ENCODE measurements at regions not wholly inside any gene's neighbourhood (a gene's known extent, or its start where the extent isn't known, plus 50 kb on each side); places are given as distances from the start of the nearest gene placed in this dataset.

DNA sequence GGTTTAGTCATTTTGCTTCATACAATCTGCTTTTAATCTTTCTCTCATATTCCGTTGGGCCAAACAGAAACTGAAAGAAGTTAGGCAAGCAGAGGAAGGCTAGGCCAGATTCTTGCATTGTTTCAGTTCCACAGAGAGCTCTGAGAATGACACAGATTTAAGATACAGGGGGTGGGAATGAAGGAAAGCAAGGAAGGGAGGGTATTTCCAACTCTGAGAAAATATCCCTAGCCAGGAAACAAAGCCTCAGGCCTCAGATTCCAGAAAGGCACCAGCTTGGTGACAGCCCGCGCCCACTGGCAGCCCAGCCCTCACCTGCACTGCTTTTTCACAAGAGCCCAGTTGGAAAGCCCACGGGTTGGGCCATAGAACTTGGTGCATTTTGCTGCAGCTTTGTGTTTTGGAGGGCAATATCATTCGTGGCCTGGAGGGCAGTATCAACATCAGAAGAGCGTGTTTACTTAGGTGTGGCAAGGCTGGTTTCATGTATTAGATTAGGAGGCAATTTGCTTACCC, 63.5 kb downstream of the ENC1 start:
- peak overlapping the region in 7 of 12 donors; percentile 1 to 40 (median 29) for H3K4me3 ChIP-seq
- peak in 2 of 5 donors; percentile 17 to 26 for DNase-seq
- H3K36me3 ChIP-seq = no peaks in the 10 kb centered on the region
- peaks cover 0 to 39% (median 16%) of the 10 kb centered on the region in 12 donors for H3K4me1 ChIP-seq
- no peaks in the 10 kb centered on the region for H3K9me3 ChIP-seq
- 52 to 70% (median 58%) methylated on average over 6 of the region's 6 CpGs for WGBS, 4 donors
- TF ChIP-seq POLR2A (IDR thresholded peaks at IDR 0.05) = no peak
- TF ChIP-seq, protein P1, sequence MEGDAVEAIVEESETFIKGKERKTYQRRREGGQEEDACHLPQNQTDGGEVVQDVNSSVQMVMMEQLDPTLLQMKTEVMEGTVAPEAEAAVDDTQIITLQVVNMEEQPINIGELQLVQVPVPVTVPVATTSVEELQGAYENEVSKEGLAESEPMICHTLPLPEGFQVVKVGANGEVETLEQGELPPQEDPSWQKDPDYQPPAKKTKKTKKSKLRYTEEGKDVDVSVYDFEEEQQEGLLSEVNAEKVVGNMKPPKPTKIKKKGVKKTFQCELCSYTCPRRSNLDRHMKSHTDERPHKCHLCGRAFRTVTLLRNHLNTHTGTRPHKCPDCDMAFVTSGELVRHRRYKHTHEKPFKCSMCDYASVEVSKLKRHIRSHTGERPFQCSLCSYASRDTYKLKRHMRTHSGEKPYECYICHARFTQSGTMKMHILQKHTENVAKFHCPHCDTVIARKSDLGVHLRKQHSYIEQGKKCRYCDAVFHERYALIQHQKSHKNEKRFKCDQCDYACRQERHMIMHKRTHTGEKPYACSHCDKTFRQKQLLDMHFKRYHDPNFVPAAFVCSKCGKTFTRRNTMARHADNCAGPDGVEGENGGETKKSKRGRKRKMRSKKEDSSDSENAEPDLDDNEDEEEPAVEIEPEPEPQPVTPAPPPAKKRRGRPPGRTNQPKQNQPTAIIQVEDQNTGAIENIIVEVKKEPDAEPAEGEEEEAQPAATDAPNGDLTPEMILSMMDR (IDR thresholded peaks at IDR 0.05) = no peak
- no peaks in the 10 kb centered on the region for H3K27me3 ChIP-seq
- intact Hi-C loops (cut with DNase I) = loop anchor here in 1 of 10 donors (2.0 kb wide), 1 partner anchor 62 kb away; no protein-coding TSS in a partner anchor
- ATAC-seq = peak in 3 of 4 donors; percentile 66 to 94 (median 83)
- H3K27ac ChIP-seq = peak overlapping the region; percentile 36 to 87 (median 70)

DNA sequence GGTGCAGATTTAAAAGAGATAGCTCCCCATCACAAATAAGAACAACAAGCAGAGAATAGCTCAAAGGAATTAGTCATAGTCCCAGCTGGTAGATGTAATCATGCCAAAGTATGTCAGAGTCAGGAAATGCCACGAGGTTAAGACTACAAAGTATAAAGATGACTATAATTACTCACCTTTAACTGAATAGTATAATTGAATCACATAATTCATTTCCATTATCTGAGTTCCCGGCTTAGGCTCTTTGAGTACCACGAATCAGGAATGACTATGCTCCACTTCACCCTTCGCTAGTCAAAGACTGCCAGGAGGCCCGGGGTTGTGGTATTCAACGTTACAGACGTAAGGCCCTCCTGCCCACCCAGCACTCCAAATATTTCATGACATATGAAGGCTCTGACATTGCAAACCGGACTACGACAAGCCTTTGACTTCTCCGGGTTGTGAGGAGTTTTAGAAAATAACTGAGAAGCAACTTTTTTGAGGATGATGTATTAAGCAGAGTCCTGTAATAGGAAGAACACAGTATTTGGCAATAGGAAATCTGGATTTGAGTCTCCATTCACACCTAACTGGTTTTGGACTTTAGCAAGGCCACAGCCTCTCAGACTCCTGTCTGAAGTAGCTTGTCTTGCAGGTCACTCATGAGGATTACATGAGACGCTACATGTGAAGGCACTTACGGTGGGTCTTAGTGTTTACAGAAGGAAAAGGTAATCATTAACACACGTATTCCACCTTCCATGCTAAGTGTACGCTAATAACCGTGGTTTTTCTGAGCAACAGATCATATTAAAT, 64.6 kb downstream of the ENC1 start:
- peak overlapping the region in 1 of 12 donors; percentile 15 for H3K4me3 ChIP-seq
- no peaks in the 10 kb centered on the region for H3K27me3 ChIP-seq
- H3K4me1 ChIP-seq = peaks cover 0 to 39% (median 16%) of the 10 kb centered on the region in 12 donors
- DNase-seq (no peak), ATAC-seq (peak in 3 of 4 donors; percentile 55 to 87 (median 75))
- intact Hi-C loops (cut with DNase I) = loop anchor here in 1 of 10 donors (2.0 kb wide), 1 partner anchor 63 kb away; no protein-coding TSS in a partner anchor
- peaks cover 0 to 3% (median 0%) of the 10 kb centered on the region in 12 donors for H3K9me3 ChIP-seq
- peak overlapping the region in 11 of 12 donors; percentile 48 to 87 (median 70) for H3K27ac ChIP-seq
- TF ChIP-seq, protein P1 (IDR thresholded peaks at IDR 0.05) = no peak
- TF ChIP-seq POLR2A (IDR thresholded peaks at IDR 0.05) = no peak
- H3K36me3 ChIP-seq = no peaks in the 10 kb centered on the region
- 75 to 81% (median 80%) methylated on average over 15 of the region's 15 CpGs for WGBS, 4 donors

DNA sequence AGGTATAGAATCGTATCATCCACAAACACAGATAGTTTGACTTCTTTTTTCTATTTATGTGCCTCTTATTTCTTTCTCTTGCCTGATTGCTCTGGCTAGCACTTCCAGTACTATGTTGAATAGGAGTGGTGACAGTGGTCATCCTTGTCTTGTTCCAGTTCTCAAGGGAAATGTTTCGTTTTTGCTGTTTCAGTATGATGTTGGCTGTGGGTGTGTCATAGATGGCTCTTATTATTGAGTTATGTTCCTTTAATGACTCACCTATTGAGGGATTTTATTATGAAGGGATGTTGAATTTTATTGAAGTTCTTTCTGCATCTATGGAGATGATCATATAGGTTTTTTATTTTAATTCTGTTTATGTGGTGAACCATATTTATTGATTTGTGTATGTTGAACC, 70.3 kb downstream of the ENC1 start:
- no peak overlapping the region for H3K27ac ChIP-seq
- no peak for DNase-seq
- intact Hi-C loops (cut with DNase I) = no loop called here
- no peak overlapping the region for H3K4me3 ChIP-seq
- ATAC-seq = no peak
- no peaks in the 10 kb centered on the region for H3K36me3 ChIP-seq
- 71 to 83% (median 76%) methylated on average over 2 of the region's 2 CpGs for WGBS, 4 donors
- no peaks in the 10 kb centered on the region for H3K27me3 ChIP-seq
- no peak for TF ChIP-seq POLR2A (IDR thresholded peaks at IDR 0.05)
- TF ChIP-seq, protein P1 (IDR thresholded peaks at IDR 0.05) = no peak
- H3K4me1 ChIP-seq = peaks cover 0 to 3% (median 0%) of the 10 kb centered on the region in 12 donors
- peaks cover 0 to 27% (median 0%) of the 10 kb centered on the region in 12 donors for H3K9me3 ChIP-seq

DNA sequence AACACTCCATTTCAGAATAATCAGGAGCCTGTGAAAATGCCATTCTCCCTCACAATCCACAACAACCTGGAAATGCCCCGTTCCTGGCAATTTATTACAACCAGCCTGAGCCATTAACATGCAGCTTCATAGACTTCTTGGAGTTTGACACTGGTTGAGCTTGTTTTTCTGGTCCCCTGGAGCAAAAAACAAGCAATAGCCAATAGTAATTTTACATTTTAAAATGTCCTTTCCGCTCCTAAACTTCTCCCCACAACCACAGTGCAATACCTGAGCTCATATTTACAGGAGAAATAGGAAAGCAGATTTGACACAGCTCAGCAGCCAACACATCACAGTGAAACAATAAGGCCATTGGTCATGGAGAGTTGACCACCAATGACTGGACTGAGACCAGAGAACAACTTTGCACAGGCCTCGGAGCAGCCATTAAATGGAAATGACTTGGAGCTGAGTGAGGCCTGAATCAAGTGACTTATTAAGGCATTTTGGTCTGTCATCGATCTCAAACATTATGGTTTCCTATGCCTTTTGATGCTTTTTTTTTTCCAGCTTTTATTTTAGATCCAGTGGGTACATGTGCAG, 73.0 kb downstream of the ENC1 start:
- 88 to 92% (median 90%) methylated on average over 4 of the region's 4 CpGs for WGBS, 4 donors
- H3K4me1 ChIP-seq = no peaks in the 10 kb centered on the region
- no peak for DNase-seq
- H3K27ac ChIP-seq = no peak overlapping the region
- ATAC-seq = no peak
- TF ChIP-seq, protein P1 (IDR thresholded peaks at IDR 0.05) = no peak
- TF ChIP-seq POLR2A (IDR thresholded peaks at IDR 0.05) = no peak
- intact Hi-C loops (cut with DNase I) = no loop called here
- no peaks in the 10 kb centered on the region for H3K36me3 ChIP-seq
- H3K4me3 ChIP-seq = no peak overlapping the region
- H3K27me3 ChIP-seq = no peaks in the 10 kb centered on the region
- peaks cover 0 to 27% (median 0%) of the 10 kb centered on the region in 12 donors for H3K9me3 ChIP-seq
